ENCODE measurements at regions not wholly inside any gene's neighbourhood (a gene's known extent, or its start where the extent isn't known, plus 50 kb on each side); places are given as distances from the start of the nearest gene placed in this dataset.

GRCh38 chr10:10125676-10126075 lies 892.0 kb upstream of the CELF2 start:
- TF ChIP-seq, protein P1, sequence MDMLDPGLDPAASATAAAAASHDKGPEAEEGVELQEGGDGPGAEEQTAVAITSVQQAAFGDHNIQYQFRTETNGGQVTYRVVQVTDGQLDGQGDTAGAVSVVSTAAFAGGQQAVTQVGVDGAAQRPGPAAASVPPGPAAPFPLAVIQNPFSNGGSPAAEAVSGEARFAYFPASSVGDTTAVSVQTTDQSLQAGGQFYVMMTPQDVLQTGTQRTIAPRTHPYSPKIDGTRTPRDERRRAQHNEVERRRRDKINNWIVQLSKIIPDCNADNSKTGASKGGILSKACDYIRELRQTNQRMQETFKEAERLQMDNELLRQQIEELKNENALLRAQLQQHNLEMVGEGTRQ (IDR thresholded peaks at IDR 0.05; ENCODE audit: low read depth, low read length) = no peak
- no peak for TF ChIP-seq RCOR1 (IDR thresholded peaks at IDR 0.05; ENCODE audit: insufficient replicate concordance, low read length)
- no peak for TF ChIP-seq RAD21 (IDR thresholded peaks at IDR 0.05; ENCODE audit: low read length)
- TF ChIP-seq NFE2L2 (IDR thresholded peaks at IDR 0.05; ENCODE audit: low read depth, low read length) = no peak
- no peak for TF ChIP-seq CEBPB (IDR thresholded peaks at IDR 0.05; ENCODE audit: low read depth, low read length)
- no peak for TF ChIP-seq CTCF (conservative IDR thresholded peaks at IDR 0.05; ENCODE audit: low read depth, low read length)
- Histone ChIP-seq H3K4me3 (ENCODE audit: insufficient read depth, low read depth, low read length) (no peak overlapping the region), H3K9me3 (ENCODE audit: control insufficient read depth, insufficient read depth, low read length) (no peaks in the 10 kb centered on the region), H4K91ac (ENCODE audit: insufficient read depth, low read depth, low read length) (no peak overlapping the region), H2AFZ (replicated peaks; ENCODE audit: low read length, poor library complexity) (no peak overlapping the region), H3K9ac (ENCODE audit: low read depth, low read length) (no peak overlapping the region), H2BK15ac (ENCODE audit: low read depth, low read length) (no peak overlapping the region), H3K14ac (replicated peaks; ENCODE audit: low read depth, low read length) (no peak overlapping the region), H2BK20ac (ENCODE audit: low read depth, low read length) (no peak overlapping the region), H3K36me3 (ENCODE audit: control insufficient read depth, insufficient read depth, low read length) (no peaks in the 10 kb centered on the region), H3K56ac (ENCODE audit: extremely low read depth, insufficient read depth, low read length) (no peak overlapping the region; the same call in 1 of the 2 replicates), H2AK5ac (ENCODE audit: low read depth, low read length) (no peak overlapping the region), H3K4me1 (ENCODE audit: control insufficient read depth, insufficient read depth, low read length) (peaks cover 2% of the 10 kb centered on the region; the same call in 1 of the 2 replicates), H2BK5ac (ENCODE audit: low read depth, low read length, poor library complexity, severe bottlenecking) (no peak overlapping the region), H3K27me3 (ENCODE audit: control insufficient read depth, insufficient read depth, low read length) (no peaks in the 10 kb centered on the region), H3K4ac (ENCODE audit: low read depth, low read length) (no peak overlapping the region), H4K8ac (ENCODE audit: low read depth in 2 of 2, low read length in 2 of 2) (no peak overlapping the region), H3K18ac (ENCODE audit: low read depth, low read length) (no peak overlapping the region), H4K20me1 (ENCODE audit: insufficient read depth, low read length) (no peaks in the 10 kb centered on the region), H2BK120ac (ENCODE audit: low read depth, low read length) (no peak overlapping the region), H3K79me1 (ENCODE audit: low read depth in 1 of 2, low read length in 2 of 2) (no peaks in the 10 kb centered on the region), H2AK9ac (replicated peaks; ENCODE audit: low read depth, low read length, poor library complexity) (no peak overlapping the region), H3K9me1 (ENCODE audit: insufficient read depth, low read length) (no peaks in the 10 kb centered on the region), H3K4me2 (ENCODE audit: low read depth, low read length) (no peak overlapping the region), H3K23ac (ENCODE audit: low read depth, low read length) (no peak overlapping the region), H4K5ac (ENCODE audit: low read depth, low read length) (no peak overlapping the region), H3K27ac (ENCODE audit: insufficient read depth, low read length) (no peak overlapping the region)
- BruUV-seq (replicated peaks) = no TSS peak
- no peak for DNase-seq
- intact Hi-C loops (cut with micrococcal nuclease) = no loop called here
- WGBS, 2 experiments (ENCODE audit: extremely low coverage in 2 of 2, insufficient read length in 1 of 2) = no CpG with 5 or more reads among the region's 4 CpGs
- no peak for ATAC-seq (ENCODE audit: low read depth)
- dilution Hi-C loops (cut with HindIII; ENCODE audit: low sequenced_read_pairs, unreplicated experiment) = no loop called here
- ChIA-PET CTCF (no interaction called here), POLR2A (ENCODE audit: unreplicated experiment) (no interaction called here)
- in situ Hi-C loops (cut with MboI; ENCODE audit: low sequenced_read_pairs) = no loop called here

Data from IMR-90 (cell line).